ENCODE measurements at regions not wholly inside any gene's neighbourhood (a gene's known extent, or its start where the extent isn't known, plus 50 kb on each side); places are given as distances from the start of the nearest gene placed in this dataset.

GRCh38 chr7:16095171-16095950 lies 326.0 kb downstream of the CRPPA start:
- no peak for TF ChIP-seq CTCF (IDR thresholded peaks at IDR 0.05; ENCODE audit: control insufficient read depth, extremely low read depth, insufficient read depth)
- no peak for DNase-seq (ENCODE audit: low read depth)
- H3K4me3 ChIP-seq (ENCODE audit: low read depth, low read length) = no peak overlapping the region

GRCh38 chr7:16094651-16095050 lies 326.7 kb downstream of the CRPPA start:
- H3K4me3 ChIP-seq (ENCODE audit: low read depth, low read length) = no peak overlapping the region
- no peak for DNase-seq (ENCODE audit: low read depth)
- TF ChIP-seq CTCF (IDR thresholded peaks at IDR 0.05; ENCODE audit: control insufficient read depth, extremely low read depth, insufficient read depth) = no peak

- no peak for TF ChIP-seq CTCF (IDR thresholded peaks at IDR 0.05; ENCODE audit: control insufficient read depth, extremely low read depth, insufficient read depth)
- DNase-seq (ENCODE audit: low read depth) = no peak
Observed at GRCh38 chr7:16092711-16093110, 328.6 kb downstream of the CRPPA start.

GRCh38 chr7:16091701-16092310 lies 329.5 kb downstream of the CRPPA start:
- no peak overlapping the region for H3K4me3 ChIP-seq (ENCODE audit: low read depth, low read length)
- no peak for DNase-seq (ENCODE audit: low read depth)
- no peak for TF ChIP-seq CTCF (IDR thresholded peaks at IDR 0.05; ENCODE audit: control insufficient read depth, extremely low read depth, insufficient read depth)

More at GRCh38 chr7:16092711-16093110, 328.6 kb downstream of the CRPPA start:
- no peak overlapping the region for H3K4me3 ChIP-seq (ENCODE audit: low read depth, low read length)

GRCh38 chr7:16089801-16090200 lies 331.5 kb downstream of the CRPPA start:
- no peak overlapping the region for H3K4me3 ChIP-seq (ENCODE audit: low read depth, low read length)
- TF ChIP-seq CTCF (IDR thresholded peaks at IDR 0.05; ENCODE audit: control insufficient read depth, extremely low read depth, insufficient read depth) = no peak
- no peak for DNase-seq (ENCODE audit: low read depth)

GRCh38 chr7:16089191-16089590 lies 332.1 kb downstream of the CRPPA start:
- TF ChIP-seq CTCF (IDR thresholded peaks at IDR 0.05; ENCODE audit: control insufficient read depth, extremely low read depth, insufficient read depth) = no peak
- no peak overlapping the region for H3K4me3 ChIP-seq (ENCODE audit: low read depth, low read length)
- no peak for DNase-seq (ENCODE audit: low read depth)

Measured in LNCaP clone FGC (cell line).